ENCODE measurements at regions not wholly inside any gene's neighbourhood (a gene's known extent, or its start where the extent isn't known, plus 50 kb on each side); places are given as distances from the start of the nearest gene placed in this dataset.

GRCh38 chr18:64982414-64983055 lies 768.3 kb upstream of the CDH7 start:
- no peak for TF ChIP-seq CTCF (IDR thresholded peaks at IDR 0.05)
- TF ChIP-seq POLR2A (IDR thresholded peaks at IDR 0.05; ENCODE audit: low read length), result no peak
- TF ChIP-seq ZC3H11A (IDR thresholded peaks at IDR 0.05), result no peak
- no peak for TF ChIP-seq E2F6 (IDR thresholded peaks at IDR 0.05; ENCODE audit: borderline replicate concordance, low read depth)
- no peak for TF ChIP-seq ELK1 (IDR thresholded peaks at IDR 0.05; ENCODE audit: low read depth, low read length)
- TF ChIP-seq MAFK (IDR thresholded peaks at IDR 0.05; ENCODE audit: partially characterized antibody), result no peak
- no peak for TF ChIP-seq ZFP36 (IDR thresholded peaks at IDR 0.05; ENCODE audit: borderline replicate concordance, partially characterized antibody)
- no peak for TF ChIP-seq SREBF2 (IDR thresholded peaks at IDR 0.05)
